HCT116 (cell line): ENCODE measurements at regions not wholly inside any gene's neighbourhood (a gene's known extent, or its start where the extent isn't known, plus 50 kb on each side); places are given as distances from the start of the nearest gene placed in this dataset.

Experiments
- ATAC-seq: fragments of 200-7000 bp; cut with Tn5 transposase; 2 replicates; pipeline ENCODE4 v1.9.1; 2020; ENCODE audit warnings: mild to moderate bottlenecking, moderate library complexity
- BruUV-seq: library from RNA; stranded (reverse); fragments of 400-500 nt; replicated peaks from 2 replicates; lab custom pipeline; 2021; lab: Mats Ljungman, UMichigan
- CTCF ChIA-PET: fragments of 300-600 bp; sonication (Branson Sonifier 250); formaldehyde crosslinking; loops from one replicate; lab custom pipeline; 2021; ENCODE audit warnings: antibody characterized with exemption; lab: Charles Lee
- POLR2A ChIA-PET: fragments of 300-600, 350-600 bp; sonication (Branson Sonifier 250); formaldehyde crosslinking; loops from one replicate; lab custom pipeline; 2021; ENCODE audit warnings: antibody characterized with exemption; lab: Charles Lee
- RAD21 ChIA-PET, 2 experiments: fragments of 300-600 bp; sonication (Branson Sonifier 250); formaldehyde crosslinking; loops; one replicate each; lab custom pipeline; 2023; ENCODE audit warnings: low total read pairs in 2 of 2; ENCODE audit not compliant: uncharacterized antibody in 2 of 2, unreplicated experiment in 2 of 2, low non-redundant PET in 1 of 2; lab: Charles Lee
- DNase-seq: peaks from one replicate; pipeline ENCODE4 v3.0.0-alpha.2; 2010; ENCODE audit warnings: low read depth, low spot score
- H2AFZ ChIP-seq: fragments of 200-600 bp; shearing (Covaris generic), sonication (generic); 2 replicates; pipeline ENCODE4 v1.6.1; 2017; ENCODE audit warnings: low read depth, mixed run types, mixed read lengths, antibody characterized with exemption, low read length; ENCODE audit not compliant: poor library complexity, severe bottlenecking
- H3K27ac ChIP-seq: 2 replicates; pipeline ENCODE4 v1.5.1; 2012; ENCODE audit warnings: low read depth, low read length
- H3K27me3 ChIP-seq: fragments of 200-600 bp; sonication (generic); 2 replicates; pipeline ENCODE4 v1.6.1; 2016; ENCODE audit warnings: mixed run types, low read length, mixed read lengths; ENCODE audit not compliant: insufficient read depth
- H3K36me3 ChIP-seq, 2 experiments: fragments of 200-500 bp in 1 of 2; fragments of 200-600 bp in 1 of 2; sonication (Bioruptor generic) in 1 of 2; sonication (generic) in 1 of 2; 2 replicates each; pipeline versions ENCODE4 v1.5.1 to v1.6.1; 2014 to 2016; ENCODE audit warnings: low read length in 2 of 2, inconsistent platforms in 1 of 2, mixed read lengths in 1 of 2, mixed run types in 1 of 2; ENCODE audit not compliant: insufficient read depth in 2 of 2, control insufficient read depth in 1 of 2
- H3K4me1 ChIP-seq, 2 experiments: fragments of 200-600 bp in 1 of 2; sonication (generic) in 1 of 2; 2 replicates each; pipeline versions ENCODE4 v1.5.1 to v1.6.1; 2012 to 2017; ENCODE audit warnings: low read length in 2 of 2, inconsistent platforms in 1 of 2, mild to moderate bottlenecking in 1 of 2, mixed read lengths in 1 of 2, mixed run types in 1 of 2, moderate library complexity in 1 of 2; ENCODE audit not compliant: insufficient read depth in 2 of 2, control insufficient read depth in 1 of 2
- H3K4me2 ChIP-seq: fragments of 200-600 bp; sonication (generic); 2 replicates; pipeline ENCODE4 v1.6.1; 2017; ENCODE audit warnings: mixed run types, low read length, mixed read lengths
- H3K4me3 ChIP-seq, 2 experiments: fragments of 200-600 bp in 1 of 2; sonication (generic) in 1 of 2; replicated peaks in 1 of 2; 2 replicates each; pipeline ENCODE4 v1.5.1; 2011 to 2016; ENCODE audit warnings: low read length in 2 of 2, control low read depth in 1 of 2, low read depth in 1 of 2, mild to moderate bottlenecking in 1 of 2, mixed read lengths in 1 of 2, mixed run types in 1 of 2
- H3K79me2 ChIP-seq: fragments of 200-600 bp; sonication (generic); 2 replicates; pipeline ENCODE4 v1.6.1; 2017; ENCODE audit warnings: mild to moderate bottlenecking, mixed run types, low read length, moderate library complexity, mixed read lengths; ENCODE audit not compliant: insufficient read depth
- H3K9ac ChIP-seq: fragments of 200-600 bp; sonication (generic); 2 replicates; pipeline ENCODE4 v1.6.1; 2016; ENCODE audit warnings: low read length, mixed read lengths
- H3K9me2 ChIP-seq: fragments of 200-600 bp; sonication (generic), shearing (Covaris generic); 2 replicates; pipeline ENCODE4 v1.6.1; 2017; ENCODE audit warnings: mixed run types, mild to moderate bottlenecking, moderate library complexity; ENCODE audit not compliant: insufficient read depth
- H3K9me3 ChIP-seq, 2 experiments: fragments of 200-500 bp in 1 of 2; fragments of 200-600 bp in 1 of 2; sonication (Bioruptor generic) in 1 of 2; sonication (generic) in 1 of 2; 2 replicates each; pipeline ENCODE4 v1.6.1; 2014 to 2017; ENCODE audit warnings: low read length in 2 of 2, mixed read lengths in 2 of 2, inconsistent platforms in 1 of 2, low read depth in 1 of 2, mild to moderate bottlenecking in 1 of 2, mixed run types in 1 of 2, moderate library complexity in 1 of 2; ENCODE audit not compliant: control insufficient read depth in 1 of 2, insufficient read depth in 1 of 2
- H4K20me1 ChIP-seq: fragments of 200-600 bp; sonication (generic), shearing (Covaris generic); 2 replicates; pipeline ENCODE4 v1.6.1; 2017; ENCODE audit warnings: mixed run types, mild to moderate bottlenecking, moderate library complexity; ENCODE audit not compliant: insufficient read depth
- CBX3 ChIP-seq: IDR thresholded peaks from 2 replicates; pipeline ENCODE4 v1.6.1; 2012; ENCODE audit warnings: low read depth
- CEBPB ChIP-seq: IDR thresholded peaks from 2 replicates; pipeline ENCODE4 v1.6.1; 2012; ENCODE audit warnings: low read depth
- EGR1 ChIP-seq: IDR thresholded peaks from 2 replicates; pipeline ENCODE4 v1.6.1; 2012; ENCODE audit warnings: low read depth
- ELF1 ChIP-seq: IDR thresholded peaks from 2 replicates; pipeline ENCODE4 v1.6.1; 2012; ENCODE audit warnings: low read depth, borderline replicate concordance
- EZH2 ChIP-seq: fragments of 200-600 bp; sonication (generic); IDR thresholded peaks from 2 replicates; pipeline ENCODE4 v1.6.1; 2017; ENCODE audit warnings: antibody characterized with exemption, mixed run types
- FOSL1 ChIP-seq: IDR thresholded peaks from 2 replicates; pipeline ENCODE4 v1.6.1; 2012; ENCODE audit warnings: low read depth
- JUND ChIP-seq: IDR thresholded peaks from 2 replicates; pipeline ENCODE4 v1.6.1; 2012
- MAX ChIP-seq: IDR thresholded peaks from 2 replicates; pipeline ENCODE4 v1.6.1; 2012
- POLR2A ChIP-seq: IDR thresholded peaks from 2 replicates; pipeline ENCODE4 v1.7.0; 2011; ENCODE audit warnings: borderline replicate concordance; ENCODE audit not compliant: insufficient read depth, insufficient read length; ENCODE audit errors: extremely low read depth
- RAD21 ChIP-seq: IDR thresholded peaks from 2 replicates; pipeline ENCODE4 v1.6.1; 2012; ENCODE audit warnings: low read depth, mild to moderate bottlenecking
- REST ChIP-seq: IDR thresholded peaks from 2 replicates; pipeline ENCODE4 v1.6.1; 2012; ENCODE audit warnings: low read depth
- SP1 ChIP-seq: IDR thresholded peaks from 2 replicates; pipeline ENCODE4 v1.6.1; 2012; ENCODE audit warnings: low read depth
- YY1 ChIP-seq: IDR thresholded peaks from 2 replicates; pipeline ENCODE4 v1.6.1; 2011; ENCODE audit warnings: low read length, low read depth, moderate library complexity, mild to moderate bottlenecking; ENCODE audit not compliant: insufficient replicate concordance; ENCODE audit errors: extremely low read depth
- ZFX ChIP-seq: fragments of 450-650 bp; IDR thresholded peaks from 2 replicates; pipeline ENCODE4 v1.6.1; 2017
- ZNF274 ChIP-seq: fragments of 200-500 bp; sonication (Bioruptor generic); IDR thresholded peaks from 2 replicates; pipeline ENCODE4 v1.6.1; 2014; ENCODE audit warnings: mild to moderate bottlenecking, low read depth, low read length, inconsistent platforms
- intact Hi-C: fragments of 100-400 bp; cut with micrococcal nuclease; formaldehyde crosslinking; loops from 2 replicates; pipeline ENCODE4 v1.10.0; 2022
- TF ChIP-seq, protein P1 (sequence below), 3 experiments: fragments of 200-600 bp in 1 of 3; sonication (generic) in 1 of 3; IDR thresholded peaks in 2 of 3; conservative IDR thresholded peaks in 1 of 3; 2 replicates each; pipeline ENCODE4 v1.5.1; 2012 to 2017; ENCODE audit warnings: low read depth in 2 of 3, low read length in 2 of 3, antibody characterized with exemption in 1 of 3, borderline replicate concordance in 1 of 3, control low read depth in 1 of 3, mild to moderate bottlenecking in 1 of 3, mixed read lengths in 1 of 3, mixed run types in 1 of 3, moderate library complexity in 1 of 3; ENCODE audit not compliant: insufficient read depth in 1 of 3

DNA sequence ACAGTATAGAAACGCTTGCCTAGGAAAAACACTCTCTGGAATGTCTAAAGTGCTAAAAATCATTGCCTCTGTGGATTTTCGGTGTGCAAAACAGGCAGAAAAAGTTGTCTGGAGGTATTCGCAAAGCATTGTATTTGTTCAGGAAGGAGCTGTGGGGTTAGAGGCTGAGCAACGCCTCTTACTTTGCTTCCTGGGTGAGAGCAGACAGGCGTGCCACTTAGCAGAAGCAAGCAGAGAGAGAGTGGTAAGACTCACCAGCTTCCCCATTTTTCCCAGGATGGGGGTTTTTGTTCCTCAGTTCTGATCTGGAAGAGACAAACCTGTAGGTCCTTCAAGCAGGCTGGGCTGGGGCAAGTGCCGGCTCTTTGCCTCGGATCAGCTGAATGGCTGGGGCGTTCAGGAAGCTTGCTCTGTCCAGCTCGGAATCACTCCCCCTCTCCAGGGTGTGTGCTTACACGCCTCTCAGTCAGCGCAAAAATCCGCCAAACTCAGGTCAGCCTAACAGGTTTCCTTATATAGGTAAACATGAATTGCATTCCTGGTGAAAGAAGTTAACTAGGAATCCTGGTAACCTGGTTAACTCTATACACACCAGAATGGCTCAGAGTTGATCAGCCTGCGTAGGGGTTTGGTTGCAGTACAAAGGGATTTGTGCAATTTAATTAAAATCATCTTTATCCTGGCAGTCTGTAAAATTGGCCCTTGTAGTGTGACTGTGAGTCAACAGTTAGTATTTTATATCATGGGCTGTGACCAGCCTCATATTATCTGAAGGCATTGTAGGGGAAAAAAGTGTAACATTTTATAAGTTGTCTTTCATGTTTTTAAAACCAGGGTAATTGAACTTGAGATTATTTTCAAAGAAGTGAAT is 213.1 kb upstream of the MID1 start:
- no peak for DNase-seq
- Histone ChIP-seq H3K27ac (no peak overlapping the region), H3K4me1 (no peaks in the 10 kb centered on the region), H2AFZ (no peak overlapping the region), H3K79me2 (no peaks in the 10 kb centered on the region), H3K9me2 (no peaks in the 10 kb centered on the region), H3K4me3 (no peak overlapping the region), H4K20me1 (no peaks in the 10 kb centered on the region), H3K27me3 (no peaks in the 10 kb centered on the region), H3K4me2 (no peak overlapping the region), H3K9me3 (no peaks in the 10 kb centered on the region), H3K36me3 (no peaks in the 10 kb centered on the region), H3K9ac (no peak overlapping the region)
- BruUV-seq, result no TSS peak
- CTCF ChIA-PET, result no interaction called here
- RAD21 ChIA-PET, result no interaction called here
- no peak for TF ChIP-seq EGR1
- no peak for ATAC-seq
- intact Hi-C loops, result no loop called here
- POLR2A ChIA-PET, result no interaction called here

DNA sequence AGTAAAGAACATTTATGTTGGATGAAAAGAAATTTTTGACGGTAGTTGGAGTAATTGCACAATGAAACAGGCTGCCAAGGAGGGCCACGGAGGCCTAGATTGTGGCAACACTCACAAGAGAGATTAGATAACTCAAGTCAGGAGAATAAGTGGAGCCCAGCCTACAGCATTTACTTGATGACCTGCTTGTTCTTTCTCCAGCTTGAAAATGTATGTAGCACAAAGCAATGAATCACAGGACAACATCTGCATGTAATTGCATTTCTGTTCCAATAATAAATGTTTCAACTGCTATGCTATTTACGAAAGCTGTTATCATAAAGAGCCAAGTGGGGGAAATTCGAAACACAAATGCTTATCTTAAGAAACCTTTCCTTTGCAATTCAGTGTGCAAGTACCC is 221.2 kb upstream of the MID1 start:
- ATAC-seq, result no peak
- BruUV-seq, result no TSS peak
- RAD21 ChIA-PET, result no interaction called here
- no peak for TF ChIP-seq REST
- TF ChIP-seq, protein P1, sequence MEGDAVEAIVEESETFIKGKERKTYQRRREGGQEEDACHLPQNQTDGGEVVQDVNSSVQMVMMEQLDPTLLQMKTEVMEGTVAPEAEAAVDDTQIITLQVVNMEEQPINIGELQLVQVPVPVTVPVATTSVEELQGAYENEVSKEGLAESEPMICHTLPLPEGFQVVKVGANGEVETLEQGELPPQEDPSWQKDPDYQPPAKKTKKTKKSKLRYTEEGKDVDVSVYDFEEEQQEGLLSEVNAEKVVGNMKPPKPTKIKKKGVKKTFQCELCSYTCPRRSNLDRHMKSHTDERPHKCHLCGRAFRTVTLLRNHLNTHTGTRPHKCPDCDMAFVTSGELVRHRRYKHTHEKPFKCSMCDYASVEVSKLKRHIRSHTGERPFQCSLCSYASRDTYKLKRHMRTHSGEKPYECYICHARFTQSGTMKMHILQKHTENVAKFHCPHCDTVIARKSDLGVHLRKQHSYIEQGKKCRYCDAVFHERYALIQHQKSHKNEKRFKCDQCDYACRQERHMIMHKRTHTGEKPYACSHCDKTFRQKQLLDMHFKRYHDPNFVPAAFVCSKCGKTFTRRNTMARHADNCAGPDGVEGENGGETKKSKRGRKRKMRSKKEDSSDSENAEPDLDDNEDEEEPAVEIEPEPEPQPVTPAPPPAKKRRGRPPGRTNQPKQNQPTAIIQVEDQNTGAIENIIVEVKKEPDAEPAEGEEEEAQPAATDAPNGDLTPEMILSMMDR (IDR thresholded peaks at IDR 0.05 in 2 of 3, conservative IDR thresholded peaks at IDR 0.05 in 1 of 3; ENCODE audit: borderline replicate concordance in 1 of 3, insufficient read depth in 1 of 3, low read depth in 2 of 3, low read length in 2 of 3), result no peak
- TF ChIP-seq YY1, result no peak
- TF ChIP-seq CBX3, result no peak
- no peak for TF ChIP-seq POLR2A
- TF ChIP-seq CEBPB, result no peak
- no peak for TF ChIP-seq MAX
- TF ChIP-seq FOSL1, result no peak
- TF ChIP-seq SP1, result no peak
- TF ChIP-seq EGR1, result no peak
- TF ChIP-seq ZFX, result no peak
- TF ChIP-seq RAD21, result no peak
- TF ChIP-seq JUND, result no peak
- TF ChIP-seq EZH2, result no peak
- no peak for TF ChIP-seq ELF1
- no peak for TF ChIP-seq ZNF274

More for the DNA sequence above, 221.2 kb upstream of the MID1 start:
- ChIA-PET CTCF (no interaction called here), POLR2A (no interaction called here)
- H3K4me2 ChIP-seq, result no peak overlapping the region
- H3K9ac ChIP-seq, result no peak overlapping the region
- H3K4me1 ChIP-seq, result no peaks in the 10 kb centered on the region
- intact Hi-C loops, result no loop called here
- no peaks in the 10 kb centered on the region for H3K9me2 ChIP-seq
- DNase-seq, result no peak
- no peaks in the 10 kb centered on the region for H3K9me3 ChIP-seq
- H4K20me1 ChIP-seq, result no peaks in the 10 kb centered on the region
- H3K27ac ChIP-seq, result no peak overlapping the region
- H2AFZ ChIP-seq, result no peak overlapping the region
- H3K79me2 ChIP-seq, result no peaks in the 10 kb centered on the region
- no peaks in the 10 kb centered on the region for H3K36me3 ChIP-seq
- no peaks in the 10 kb centered on the region for H3K27me3 ChIP-seq
- H3K4me3 ChIP-seq, result no peak overlapping the region
